NCI-H1694 (cell line): ENCODE measurements at regions not wholly inside any gene's neighbourhood (a gene's known extent, or its start where the extent isn't known, plus 50 kb on each side); places are given as distances from the start of the nearest gene placed in this dataset.
"Not testable (repeated sequence)": the region's sequence is repeated elsewhere in the genome, so short reads cannot be mapped to it uniquely, and the experiment has no call there.

ENCODE experiments used
- DNase-seq: peaks from one replicate; lab custom pipeline; 2025; lab: John Stamatoyannopoulos, UW

- DNase-seq, result no peak
Measured at GRCh38 chr17:51435171-51435552, 174.8 kb downstream of the UTP18 start.

DNA sequence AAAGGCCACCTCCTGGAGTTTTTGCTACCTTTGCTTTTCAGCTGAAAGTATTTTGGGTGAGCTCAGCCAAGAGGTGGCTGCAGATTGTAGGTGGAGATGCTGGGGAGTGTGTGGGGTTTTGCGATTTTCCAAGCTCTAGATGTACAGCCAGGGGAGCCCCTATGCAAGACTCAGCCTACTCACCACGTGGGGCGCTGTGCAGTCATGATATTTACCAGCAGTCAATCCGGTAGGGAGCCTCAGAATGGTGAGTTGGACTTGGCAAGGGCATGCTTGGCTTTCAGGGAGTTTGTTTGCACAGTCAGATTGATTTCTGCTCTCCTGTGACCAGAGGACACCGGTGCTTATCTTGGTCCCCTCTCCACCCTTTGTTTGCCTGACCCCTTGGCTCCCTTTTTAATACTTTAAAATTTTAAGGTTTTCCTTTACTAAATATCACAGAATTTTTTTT, 175.3 kb downstream of the UTP18 start:
- peak; percentile 75 for DNase-seq

GRCh38 chr17:51439395-51440229, 179.3 kb downstream of the UTP18 start:
- DNase-seq, result no peak

DNA sequence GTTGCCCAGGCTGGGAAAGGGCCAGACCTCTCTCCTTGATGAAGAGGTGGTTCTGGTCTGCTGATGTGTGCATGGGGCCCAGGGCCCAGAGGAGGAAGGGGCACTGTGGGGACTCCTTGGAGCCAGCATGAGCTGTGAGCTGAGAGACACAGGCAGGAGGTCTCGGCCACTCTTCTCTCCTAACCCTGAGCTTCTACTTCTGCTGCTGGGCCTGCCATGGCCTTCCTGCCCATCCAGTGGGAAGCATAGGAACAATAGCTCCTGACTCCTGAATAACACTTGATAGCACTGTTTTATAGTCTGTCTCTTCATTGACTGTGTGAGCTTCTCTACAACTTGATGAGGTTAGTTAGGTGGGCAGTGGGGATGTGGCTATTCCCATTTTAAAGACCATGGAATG, 181.1 kb downstream of the UTP18 start:
- DNase-seq, result no peak

DNA sequence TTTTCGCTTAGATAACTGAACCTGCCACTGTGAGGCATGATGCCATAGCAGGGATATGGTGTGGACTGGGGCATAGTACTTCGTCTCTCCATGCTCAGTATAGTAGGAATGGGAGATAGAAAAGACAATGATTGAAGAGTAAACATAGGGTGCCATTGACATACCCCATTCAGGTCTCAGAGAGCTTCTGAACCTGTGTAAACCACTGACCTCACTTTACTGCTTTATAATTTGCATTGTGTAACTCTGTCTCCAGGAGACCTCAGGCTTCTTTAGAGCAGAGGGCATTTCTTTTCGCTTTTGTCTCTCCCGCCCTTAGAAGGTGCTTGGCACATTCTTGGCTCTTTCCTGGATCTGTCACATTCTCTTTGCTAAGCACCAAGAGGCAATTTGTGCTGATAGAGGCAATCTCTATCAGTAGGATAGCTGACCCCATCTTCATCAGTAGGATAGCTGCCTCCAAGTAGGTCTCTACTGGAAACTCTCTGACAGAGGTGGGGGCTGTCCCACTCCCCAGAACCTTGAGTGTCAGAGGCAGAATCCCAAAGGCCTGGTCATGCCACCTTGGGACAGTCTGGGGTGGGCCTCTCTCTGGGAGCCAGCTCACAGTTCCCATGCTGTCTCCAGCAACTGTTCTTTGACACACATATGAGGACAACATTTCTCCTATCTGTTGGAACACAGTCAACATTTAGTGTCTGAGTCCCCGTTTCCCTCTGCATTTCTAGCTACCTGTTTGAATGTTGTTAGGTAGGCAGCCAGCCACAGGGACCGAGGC, 181.9 kb downstream of the UTP18 start:
- DNase-seq, result no peak

GRCh38 chr17:51443646-51444045, 183.3 kb downstream of the UTP18 start:
- no peak for DNase-seq

GRCh38 chr17:51445946-51446345, 185.6 kb downstream of the UTP18 start:
- DNase-seq, result no peak

DNA sequence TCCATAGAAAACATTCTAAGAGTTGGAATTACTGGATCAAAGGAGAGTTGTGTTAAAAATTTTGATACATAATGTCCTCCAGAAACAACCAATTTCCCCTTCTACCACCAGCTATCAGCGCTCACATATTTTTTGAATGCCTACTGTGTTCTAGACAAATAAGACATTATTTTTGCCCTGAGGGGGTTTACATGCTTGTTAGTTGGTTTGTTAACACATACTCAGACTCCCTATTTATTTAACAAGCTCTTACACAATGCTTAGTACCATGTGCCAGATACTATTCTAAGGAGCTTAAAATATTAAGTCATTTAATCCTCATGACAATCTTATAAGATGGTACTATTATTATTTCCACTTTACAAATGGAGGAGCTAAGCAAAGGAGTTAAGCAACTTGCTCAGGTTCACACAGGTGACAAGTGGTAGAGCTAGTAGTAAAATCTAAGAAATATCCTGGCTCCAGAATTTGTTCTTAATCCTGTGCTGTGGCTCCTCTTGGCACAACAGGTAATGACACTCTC, 194.2 kb downstream of the UTP18 start:
- DNase-seq, result no peak

GRCh38 chr17:51455211-51455610, 194.9 kb downstream of the UTP18 start:
- no peak for DNase-seq

DNA sequence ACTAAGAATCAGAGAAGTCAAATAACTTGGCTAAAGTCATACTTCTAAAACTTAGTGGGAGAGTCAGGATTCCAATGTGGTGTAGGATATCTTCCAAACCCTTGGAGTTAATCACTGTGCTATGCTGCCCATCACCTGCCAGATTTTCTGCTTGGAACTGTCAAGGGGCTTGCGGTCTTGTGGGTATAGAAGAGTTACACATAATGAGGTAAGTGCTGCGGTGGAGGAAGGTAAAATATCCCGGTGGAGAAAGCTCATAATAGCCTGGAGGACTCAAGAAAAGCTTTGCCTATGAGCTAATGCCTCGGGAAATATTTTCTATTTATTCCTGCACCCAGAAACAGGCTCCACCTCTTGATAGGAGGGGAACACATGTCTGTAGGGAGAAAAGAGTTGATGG, 195.6 kb downstream of the UTP18 start:
- DNase-seq, result no peak

DNA sequence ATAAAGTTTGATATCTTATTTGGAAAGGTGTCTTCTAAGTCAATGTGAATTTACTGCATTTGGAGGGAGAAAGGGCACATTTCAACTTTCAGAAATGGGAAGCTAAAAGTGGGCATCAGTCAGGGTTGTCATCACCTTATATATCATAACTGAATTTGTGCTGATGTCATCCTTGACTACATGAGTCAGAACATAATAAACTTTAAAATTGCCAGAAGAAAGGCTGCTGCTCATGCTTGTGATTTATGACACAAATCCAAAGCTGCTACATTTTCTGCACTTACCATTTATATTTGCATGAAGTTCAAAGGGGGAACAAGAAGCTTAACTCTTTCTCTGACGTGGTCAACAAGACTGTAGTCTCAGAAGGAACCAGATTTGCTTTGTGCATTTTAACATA, 196.6 kb downstream of the UTP18 start:
- no peak for DNase-seq

GRCh38 chr17:51461578-51462004, 201.2 kb downstream of the UTP18 start:
- DNase-seq, result peak; percentile 97

DNA sequence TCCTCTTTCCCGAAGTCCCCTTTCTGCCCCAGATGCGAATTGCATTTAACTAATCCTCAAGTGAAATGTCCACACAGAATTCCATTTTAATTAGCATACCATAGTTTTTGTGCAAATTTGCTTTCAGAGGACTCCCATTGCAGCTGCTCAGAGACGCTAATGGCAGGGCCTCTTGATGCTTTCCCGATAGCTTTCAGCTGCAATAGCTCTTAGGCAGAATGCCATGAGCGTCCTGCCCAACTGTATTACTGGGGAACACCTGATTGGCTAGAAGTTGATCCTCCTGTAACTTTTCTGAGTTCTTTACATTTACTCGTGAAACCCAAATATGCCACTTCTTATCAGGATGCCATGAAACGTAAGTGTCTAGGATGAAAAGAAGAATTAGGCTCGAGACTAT, 203.0 kb downstream of the UTP18 start:
- DNase-seq, result no peak

DNA sequence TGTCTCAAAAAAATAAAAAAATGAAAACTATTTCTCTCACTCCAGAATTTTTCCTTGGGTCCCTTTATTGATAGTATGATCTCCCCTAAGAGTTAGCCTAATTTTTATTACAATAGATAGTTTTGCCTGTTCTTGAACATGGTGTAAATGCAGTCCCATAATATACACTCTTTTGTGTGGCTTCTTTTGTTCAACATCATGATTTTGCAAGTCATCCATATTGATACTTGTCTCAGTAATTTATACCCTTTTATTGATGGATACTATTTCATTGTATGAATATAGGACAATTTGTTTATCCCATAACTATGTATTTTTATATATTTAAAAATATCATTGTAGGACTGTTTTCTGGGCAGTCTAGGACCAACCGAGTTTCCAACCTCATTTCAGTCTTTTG, 207.0 kb downstream of the UTP18 start:
- no peak for DNase-seq

- DNase-seq, result no peak
Measured at GRCh38 chr17:51472670-51473205, 212.4 kb downstream of the UTP18 start.

DNA sequence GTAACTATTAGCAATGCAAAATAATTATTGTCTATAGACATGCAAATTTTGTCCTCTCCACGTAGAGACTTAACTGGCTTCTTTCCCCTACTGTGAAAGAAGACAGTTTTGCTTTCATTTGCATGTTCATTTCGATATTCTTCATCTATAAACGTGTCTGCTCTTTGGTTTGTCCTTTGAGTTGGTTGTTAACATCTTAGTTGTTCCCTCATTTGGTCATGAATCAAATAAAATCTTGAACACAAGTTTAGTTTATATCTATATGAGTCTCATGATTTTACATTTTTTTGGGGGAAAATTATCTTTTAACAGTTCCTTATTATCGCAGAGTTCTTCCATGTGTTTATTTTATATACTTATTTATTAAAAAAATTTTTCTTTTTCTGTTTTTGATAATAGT, 214.4 kb downstream of the UTP18 start:
- DNase-seq, result no peak

- no peak for DNase-seq
Measured at GRCh38 chr17:51475730-51476129, 215.4 kb downstream of the UTP18 start.

DNA sequence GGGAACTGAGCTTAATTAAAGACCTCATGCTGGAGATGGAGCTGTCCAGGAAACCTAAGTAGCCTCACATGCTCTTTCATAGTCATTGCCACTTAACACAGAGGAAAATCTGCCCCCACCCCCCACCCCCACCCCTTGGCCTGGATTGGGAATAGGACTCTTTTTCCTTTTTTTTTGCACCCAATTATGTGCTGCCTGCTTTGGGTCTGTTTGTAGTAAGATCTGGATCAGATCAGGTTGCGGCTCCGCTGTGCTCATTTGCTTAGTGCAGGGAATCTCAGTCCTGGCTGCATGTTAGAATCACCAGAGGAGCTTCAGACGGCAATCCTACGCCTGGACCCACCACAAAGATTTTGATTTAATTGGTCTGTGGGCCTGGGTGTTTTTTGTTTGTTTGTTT, 219.0 kb downstream of the UTP18 start:
- DNase-seq, result no peak

DNA sequence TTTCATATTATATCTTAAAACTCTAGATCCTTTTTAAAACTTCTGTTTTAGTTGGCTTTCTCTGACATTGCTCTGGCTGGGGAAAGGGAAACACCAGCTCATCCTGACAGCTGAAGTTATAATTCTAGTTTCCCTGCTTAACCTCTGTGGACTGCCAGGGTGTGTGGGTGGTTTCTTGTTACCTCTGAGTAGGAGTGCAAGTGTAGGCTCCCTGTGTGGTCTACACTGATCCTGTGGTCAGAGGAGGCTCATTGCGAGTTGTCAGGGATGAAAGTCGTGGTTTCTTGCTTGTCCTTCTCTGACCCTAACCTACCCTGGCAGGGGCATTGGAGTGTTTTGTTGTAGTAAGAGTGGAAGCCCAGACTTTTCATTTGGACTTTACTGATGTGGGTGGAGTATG, 221.0 kb downstream of the UTP18 start:
- no peak for DNase-seq

DNA sequence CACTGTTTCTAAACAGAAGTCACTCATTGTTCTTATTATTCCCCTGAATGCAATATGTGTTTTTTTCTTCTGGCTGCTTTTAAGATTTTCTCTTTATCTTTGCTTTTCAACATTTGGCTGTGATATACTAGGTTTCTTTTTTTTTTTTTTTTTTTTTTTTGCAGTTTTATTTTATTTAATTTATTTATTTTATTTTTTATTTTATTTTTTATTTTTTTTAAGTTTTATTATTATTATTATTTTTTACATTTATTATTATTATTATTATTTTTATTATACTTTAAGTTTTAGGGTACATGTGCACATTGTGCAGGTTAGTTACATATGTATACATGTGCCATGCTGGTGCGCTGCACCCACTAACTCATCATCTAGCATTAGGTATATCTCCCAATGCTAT, 221.9 kb downstream of the UTP18 start:
- DNase-seq, result not testable (repeated sequence)

DNA sequence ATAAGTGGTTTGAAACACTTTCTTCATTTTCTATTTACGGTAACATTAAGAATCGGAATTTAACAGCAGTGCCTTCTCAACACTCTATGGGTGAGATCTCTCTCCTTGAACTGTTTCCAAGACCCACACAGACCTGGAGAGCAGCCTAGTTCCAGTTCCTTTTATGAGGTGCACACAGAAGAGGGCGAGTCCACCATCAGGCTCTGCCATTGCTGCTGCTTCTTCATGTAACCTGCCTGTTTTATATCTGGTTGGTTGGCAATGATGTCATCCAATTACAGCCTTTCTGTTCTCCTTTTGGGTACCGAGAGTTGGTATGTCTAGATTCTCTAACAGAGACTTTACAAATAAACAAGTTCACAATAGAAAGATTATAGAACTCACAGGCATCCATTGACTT, 225.7 kb downstream of the UTP18 start:
- no peak for DNase-seq

DNA sequence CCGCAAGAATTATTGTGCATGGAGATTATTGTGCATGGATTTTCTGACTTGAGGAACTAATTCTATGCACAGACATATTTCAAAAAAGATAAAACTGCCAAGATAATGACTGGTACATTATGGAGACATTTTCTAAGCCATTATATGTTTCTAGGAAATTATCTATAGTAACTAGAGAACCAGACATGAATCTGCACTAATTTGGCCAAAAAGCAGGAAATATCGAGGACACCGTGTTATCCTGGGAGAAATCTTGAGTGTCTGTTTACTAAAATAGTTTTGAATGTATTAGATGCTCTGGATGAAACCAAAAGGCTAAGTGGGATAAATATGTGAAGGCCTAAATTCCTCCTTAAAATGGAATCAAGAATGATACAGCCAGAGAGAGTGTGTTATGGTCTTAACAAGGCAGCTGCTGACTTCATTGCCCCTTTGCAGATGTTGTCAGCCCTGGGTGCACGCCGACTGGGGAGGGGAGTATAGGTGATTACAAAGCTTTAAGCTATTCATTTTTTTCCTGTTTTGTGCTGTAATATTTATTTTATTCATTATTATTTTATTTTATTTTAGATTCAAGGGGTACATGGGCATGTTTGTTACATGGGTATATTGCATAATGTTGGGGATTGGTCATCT, 226.7 kb downstream of the UTP18 start:
- DNase-seq, result no peak
